Astrocyte of the spinal cord (primary cell): ENCODE measurements at regions not wholly inside any gene's neighbourhood (a gene's known extent, or its start where the extent isn't known, plus 50 kb on each side); places are given as distances from the start of the nearest gene placed in this dataset.

ENCODE experiments used
- DNase-seq: peaks from one replicate; pipeline ENCODE4 v3.0.0; 2011; ENCODE audit warnings: low read depth, low spot score
- H3K4me3 ChIP-seq: 2 replicates; pipeline ENCODE4 v1.5.1; 2011; ENCODE audit warnings: low read depth, mild to moderate bottlenecking, low read length, moderate library complexity
- CTCF ChIP-seq: IDR thresholded peaks from 2 replicates; pipeline ENCODE4 v1.5.1; 2012; ENCODE audit warnings: low read depth, mild to moderate bottlenecking, low read length, inconsistent platforms
- in situ Hi-C: cut with HindIII; loops from 2 replicates; pipeline ENCODE4 v1.10.0; 2017; ENCODE audit warnings: low sequenced_read_pairs

- TF ChIP-seq CTCF: no peak
- in situ Hi-C loops: no loop called here
- no peak for DNase-seq
- H3K4me3 ChIP-seq: no peak overlapping the region
These were observed 121.5 kb downstream of the PAX1 start for GRCh38 chr20:21826976-21827375.

DNA sequence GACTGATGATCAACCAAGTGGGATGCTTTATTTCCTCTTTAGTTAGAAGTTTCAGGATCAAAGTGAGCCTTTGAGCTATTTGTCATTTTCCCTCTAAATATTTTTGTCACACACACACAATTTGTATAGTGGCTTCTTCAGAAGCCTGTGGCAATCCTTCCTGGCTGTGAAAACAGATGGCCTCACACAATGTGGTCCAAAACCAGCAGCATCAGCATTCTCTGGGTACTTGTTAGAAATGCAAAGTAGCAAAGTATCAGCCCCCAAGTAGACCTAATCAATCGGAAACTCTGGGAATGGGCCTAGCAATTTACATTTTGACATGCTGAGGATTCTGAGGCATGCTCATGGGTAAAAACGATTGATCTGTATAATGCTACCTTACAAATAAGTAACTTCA, 115.9 kb downstream of the PAX1 start:
- in situ Hi-C loops: no loop called here
- H3K4me3 ChIP-seq: no peak overlapping the region
- TF ChIP-seq CTCF: no peak
- no peak for DNase-seq

- TF ChIP-seq CTCF: no peak
- in situ Hi-C loops: no loop called here
- no peak overlapping the region for H3K4me3 ChIP-seq
- DNase-seq: no peak
These were observed 115.2 kb downstream of the PAX1 start for GRCh38 chr20:21820688-21821087.

DNA sequence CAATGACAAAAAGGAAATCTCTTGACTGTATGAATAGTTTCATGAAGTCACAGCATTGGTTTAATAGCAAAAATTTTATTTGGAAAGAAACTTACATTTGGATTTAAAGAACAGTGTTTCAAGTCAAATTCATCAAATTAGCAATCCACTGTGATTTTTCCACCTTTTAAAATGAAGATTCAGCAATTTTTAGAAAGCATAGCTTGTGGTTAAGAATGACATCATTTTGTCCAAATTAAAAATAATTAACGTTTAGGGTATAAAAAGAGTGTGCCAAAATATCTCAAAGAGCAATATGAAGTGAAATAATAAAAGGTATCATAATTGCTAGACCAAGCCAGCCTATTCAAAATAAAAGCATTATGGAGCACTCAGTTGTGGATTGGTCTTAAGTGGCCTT, 114.6 kb downstream of the PAX1 start:
- DNase-seq: no peak
- no peak overlapping the region for H3K4me3 ChIP-seq
- in situ Hi-C loops: no loop called here
- no peak for TF ChIP-seq CTCF

DNA sequence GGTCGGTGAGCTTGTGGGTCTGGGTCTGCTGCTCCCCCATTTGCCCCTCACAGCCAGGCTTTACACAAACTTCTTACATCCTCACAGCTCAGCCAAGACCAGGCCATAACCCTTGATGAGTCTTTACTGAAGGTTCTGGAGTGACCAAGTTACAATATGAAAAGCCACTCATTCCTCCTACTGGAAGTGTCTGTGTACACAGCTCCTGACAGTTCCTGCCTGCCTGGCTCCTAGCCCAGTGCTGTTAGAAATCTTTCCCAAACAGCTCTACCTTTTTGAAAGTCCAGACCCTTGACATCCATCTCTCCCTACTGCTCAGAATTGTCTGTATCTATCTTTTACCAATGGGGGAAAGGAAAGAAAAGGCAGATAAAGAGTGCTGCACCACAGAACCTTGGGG, 106.9 kb downstream of the PAX1 start:
- DNase-seq: no peak
- no peak overlapping the region for H3K4me3 ChIP-seq
- TF ChIP-seq CTCF: no peak
- in situ Hi-C loops: no loop called here

DNA sequence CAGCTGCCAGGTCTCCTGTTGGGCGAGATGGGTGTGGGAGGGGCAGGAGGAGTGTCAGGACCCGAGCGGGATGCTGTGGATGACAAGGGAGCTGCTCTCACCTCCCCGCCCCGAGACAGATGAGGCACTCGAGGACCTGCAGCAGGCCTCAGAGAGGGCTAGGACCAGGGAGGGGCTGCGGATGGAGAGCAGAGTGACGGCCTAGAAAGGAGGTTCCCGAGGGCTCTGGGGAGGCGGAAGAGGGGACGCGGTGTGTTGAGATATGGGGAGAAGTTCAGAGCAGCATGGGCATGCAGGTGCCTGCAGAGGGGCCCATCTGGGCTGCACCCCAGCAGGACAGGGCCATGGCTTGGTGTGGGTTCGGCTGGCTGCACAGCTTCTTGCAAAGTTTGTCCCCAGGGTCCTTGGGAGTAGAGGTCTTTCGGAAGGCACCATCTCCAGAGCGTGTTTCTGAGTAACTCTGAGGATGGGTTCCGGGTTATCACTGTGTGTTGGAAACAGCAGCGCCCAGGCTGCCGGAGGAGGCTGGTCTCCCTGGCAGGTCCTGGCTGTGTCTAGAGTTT, 104.6 kb downstream of the PAX1 start:
- in situ Hi-C loops: no loop called here
- no peak for DNase-seq
- H3K4me3 ChIP-seq: no peak overlapping the region
- TF ChIP-seq CTCF: no peak
